GM12892 (cell line): ENCODE measurements at regions not wholly inside any gene's neighbourhood (a gene's known extent, or its start where the extent isn't known, plus 50 kb on each side); places are given as distances from the start of the nearest gene placed in this dataset.

Source experiments
- POLR2A ChIP-seq: IDR thresholded peaks from 2 replicates; pipeline ENCODE4 v1.6.1; 2011; ENCODE audit warnings: low read depth, low read length, control low read depth
- TAF1 ChIP-seq: IDR thresholded peaks from 2 replicates; pipeline ENCODE4 v1.6.1; 2011; ENCODE audit warnings: low read depth, mild to moderate bottlenecking, control low read depth, low read length, borderline replicate concordance

GRCh38 chr6:19552588-19552987 lies 284.6 kb upstream of the ID4 start:
- no peak for TF ChIP-seq POLR2A
- TF ChIP-seq TAF1 = no peak
